H9 (cell line): ENCODE measurements at regions not wholly inside any gene's neighbourhood (a gene's known extent, or its start where the extent isn't known, plus 50 kb on each side); places are given as distances from the start of the nearest gene placed in this dataset.

Experiments
- DNase-seq: peaks from one replicate; pipeline ENCODE4 v3.0.0-alpha.2; 2017
- H2AFZ ChIP-seq: one replicate; pipeline ENCODE4 v1.6.1; 2013; ENCODE audit warnings: mild to moderate bottlenecking, low read length, control low read depth, moderate library complexity
- H2AK5ac ChIP-seq: 2 replicates; pipeline ENCODE4 v1.6.1; 2013; ENCODE audit warnings: low read length, control low read depth, mixed read lengths; ENCODE audit not compliant: insufficient read length
- H2BK120ac ChIP-seq: one replicate; pipeline ENCODE4 v1.6.1; 2013; ENCODE audit warnings: low read depth, mild to moderate bottlenecking, low read length, control low read depth, inconsistent platforms; ENCODE audit not compliant: poor library complexity, severe bottlenecking
- H2BK12ac ChIP-seq: 2 replicates; pipeline ENCODE4 v1.6.1; 2013; ENCODE audit warnings: low read length, control low read depth, mixed read lengths, low read depth; ENCODE audit not compliant: insufficient read length
- H2BK15ac ChIP-seq: 2 replicates; pipeline ENCODE4 v1.6.1; 2013; ENCODE audit warnings: low read depth, low read length, control low read depth
- H2BK20ac ChIP-seq: one replicate; pipeline ENCODE4 v1.6.1; 2013; ENCODE audit warnings: low read depth, mild to moderate bottlenecking, low read length, control low read depth, inconsistent platforms; ENCODE audit not compliant: poor library complexity, severe bottlenecking
- H2BK5ac ChIP-seq: 2 replicates; pipeline ENCODE4 v1.6.1; 2013; ENCODE audit warnings: low read length, control low read depth, mixed read lengths; ENCODE audit not compliant: insufficient read length
- H3K14ac ChIP-seq: 2 replicates; pipeline ENCODE4 v1.6.1; 2013; ENCODE audit warnings: low read length, control low read depth; ENCODE audit not compliant: insufficient read depth
- H3K18ac ChIP-seq: 2 replicates; pipeline ENCODE4 v1.6.1; 2013; ENCODE audit warnings: low read depth, mild to moderate bottlenecking, mixed read lengths, low read length, control low read depth; ENCODE audit not compliant: insufficient read length
- H3K23ac ChIP-seq: 2 replicates; pipeline ENCODE4 v1.6.1; 2013; ENCODE audit warnings: low read length, control low read depth, mixed read lengths, low read depth; ENCODE audit not compliant: insufficient read length
- H3K23me2 ChIP-seq: 2 replicates; pipeline ENCODE4 v1.6.1; 2013; ENCODE audit warnings: low read depth, mild to moderate bottlenecking, mixed read lengths, low read length, control low read depth; ENCODE audit not compliant: insufficient read length, poor library complexity, severe bottlenecking
- H3K27ac ChIP-seq: 2 replicates; pipeline ENCODE4 v1.5.1; 2013; ENCODE audit warnings: low read length, control low read depth, mixed read lengths, low read depth; ENCODE audit not compliant: insufficient read length
- H3K27me3 ChIP-seq: 2 replicates; pipeline ENCODE4 v1.6.1; 2013; ENCODE audit warnings: low read length, control low read depth, inconsistent platforms; ENCODE audit not compliant: insufficient read depth
- H3K4ac ChIP-seq: 2 replicates; pipeline ENCODE4 v1.6.1; 2013; ENCODE audit warnings: low read depth, mild to moderate bottlenecking, control low read depth, inconsistent platforms, low read length, moderate library complexity
- H3K4me1 ChIP-seq: 2 replicates; pipeline ENCODE4 v1.6.1; 2013; ENCODE audit warnings: low read length, control low read depth, inconsistent platforms; ENCODE audit not compliant: insufficient read depth
- H3K4me2 ChIP-seq: 2 replicates; pipeline ENCODE4 v1.6.1; 2013; ENCODE audit warnings: low read length, control low read depth, mixed read lengths; ENCODE audit not compliant: insufficient read length, insufficient read depth
- H3K56ac ChIP-seq: 2 replicates; pipeline ENCODE4 v1.6.1; 2013; ENCODE audit warnings: low read depth, mild to moderate bottlenecking, mixed read lengths, low read length, control low read depth; ENCODE audit not compliant: insufficient read length
- H3K79me1 ChIP-seq: 2 replicates; pipeline ENCODE4 v1.6.1; 2013; ENCODE audit warnings: low read depth, mild to moderate bottlenecking, moderate library complexity, low read length, control low read depth, inconsistent platforms; ENCODE audit not compliant: insufficient read depth, poor library complexity, severe bottlenecking
- H3K79me2 ChIP-seq: 2 replicates; pipeline ENCODE4 v1.6.1; 2013; ENCODE audit warnings: low read length, control low read depth, inconsistent platforms; ENCODE audit not compliant: insufficient read depth
- H3K9ac ChIP-seq: 2 replicates; pipeline ENCODE4 v1.6.1; 2013; ENCODE audit warnings: low read length, control low read depth, mixed read lengths; ENCODE audit not compliant: insufficient read length; ENCODE audit errors: extremely low read depth
- H3K9me3 ChIP-seq: one replicate; pipeline ENCODE4 v1.6.1; 2013; ENCODE audit warnings: low read depth, low read length, inconsistent platforms; ENCODE audit not compliant: control insufficient read depth
- H3T11ph ChIP-seq: one replicate; pipeline ENCODE4 v1.6.1; 2013; ENCODE audit warnings: mild to moderate bottlenecking, low read length, control low read depth, inconsistent platforms
- H4K20me1 ChIP-seq: one replicate; pipeline ENCODE4 v1.6.1; 2013; ENCODE audit not compliant: control insufficient read depth, insufficient read length, insufficient read depth
- H4K5ac ChIP-seq: 2 replicates; pipeline ENCODE4 v1.6.1; 2013; ENCODE audit warnings: low read depth, mild to moderate bottlenecking, mixed read lengths, low read length, control low read depth; ENCODE audit not compliant: insufficient read length
- H4K8ac ChIP-seq: replicated peaks from 2 replicates; pipeline ENCODE4 v1.6.1; 2013; ENCODE audit warnings: low read length, control low read depth, mixed read lengths, low read depth; ENCODE audit not compliant: insufficient read length
- H4K91ac ChIP-seq: 2 replicates; pipeline ENCODE4 v1.6.1; 2013; ENCODE audit warnings: low read depth, mild to moderate bottlenecking, moderate library complexity, mixed read lengths, low read length, control low read depth; ENCODE audit not compliant: insufficient read length
- H3K27ac Mint-ChIP-seq, 3 experiments: 2 replicates in 2 of 3; 3 replicates in 1 of 3; pipeline ENCODE4 v1.8.0; 2020 to 2021; ENCODE audit warnings: mixed read lengths in 3 of 3, mild to moderate bottlenecking in 1 of 3, moderate library complexity in 1 of 3
- H3K27me3 Mint-ChIP-seq: 2 replicates; pipeline ENCODE4 v1.8.0; 2021; ENCODE audit warnings: low read depth, mild to moderate bottlenecking, moderate library complexity, mixed read lengths
- H3K36me3 Mint-ChIP-seq, 3 experiments: 2 replicates in 2 of 3; 3 replicates in 1 of 3; pipeline ENCODE4 v1.8.0; 2020 to 2021; ENCODE audit warnings: low read depth in 3 of 3, mixed read lengths in 3 of 3; ENCODE audit not compliant: insufficient read depth in 1 of 3
- H3K4me1 Mint-ChIP-seq, 2 experiments: 2 replicates each; pipeline ENCODE4 v1.8.0; 2020; ENCODE audit warnings: mixed read lengths in 2 of 2
- H3K4me3 Mint-ChIP-seq, 2 experiments: 2 replicates in 1 of 2; 3 replicates in 1 of 2; pipeline ENCODE4 v1.8.0; 2020 to 2021; ENCODE audit warnings: mild to moderate bottlenecking in 2 of 2, mixed read lengths in 2 of 2, moderate library complexity in 1 of 2
- H3K9me3 Mint-ChIP-seq, 2 experiments: 2 replicates in 1 of 2; 3 replicates in 1 of 2; pipeline ENCODE4 v1.8.0; 2020; ENCODE audit warnings: mild to moderate bottlenecking in 2 of 2, mixed read lengths in 2 of 2, moderate library complexity in 1 of 2
- WGBS: extraction: QIAGEN DNeasy Blood & Tissue Kit; methylation state at CpG from one replicate; pipeline ENCODE4 v1.1.7; 2013; ENCODE audit warnings: missing lambda C conversion rate, low lambda C conversion rate, mixed read lengths; ENCODE audit not compliant: insufficient read length; ENCODE audit errors: extremely low coverage; 5-methylcytosine and 5-hydroxymethylcytosine counted together
- TF ChIP-seq, protein P1 (sequence below): fragments of 200-600 bp; sonication (generic); conservative IDR thresholded peaks from 3 replicates; pipeline ENCODE4 v1.8.0; 2021; ENCODE audit warnings: antibody characterized with exemption, mild to moderate bottlenecking

DNA sequence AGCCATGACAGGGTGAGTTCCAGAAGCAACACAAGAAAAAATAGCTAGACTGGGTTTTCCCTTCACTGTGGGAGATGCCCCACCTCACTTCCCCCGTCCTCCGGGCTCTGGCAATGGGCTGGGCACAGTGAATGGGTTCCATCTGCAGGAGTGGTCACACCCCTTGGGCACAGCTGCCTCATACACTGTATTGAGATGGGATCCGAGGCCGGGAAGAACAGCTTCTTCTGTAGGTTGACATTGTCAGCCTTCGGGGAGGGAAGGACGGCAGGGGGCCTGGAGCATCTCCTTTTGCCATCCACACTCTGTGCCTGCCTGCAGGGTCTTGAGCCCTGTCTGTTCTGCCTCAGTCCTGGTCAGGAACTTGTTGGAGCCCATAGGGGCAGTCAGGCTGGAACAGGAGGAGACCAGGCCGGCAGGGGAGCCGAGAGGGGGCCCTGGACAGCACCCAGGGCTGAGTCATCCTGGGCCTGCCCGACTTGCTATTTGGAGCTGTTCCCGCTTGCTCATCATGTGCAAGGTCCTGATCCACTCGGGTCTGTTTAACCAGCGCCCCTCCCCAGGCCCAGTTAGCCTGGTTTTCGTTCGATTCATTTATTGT is 286.7 kb downstream of the SEC14L1 start:
- Histone ChIP-seq H4K5ac (no peak overlapping the region), H3K27me3 (no peaks in the 10 kb centered on the region), H3K79me2 (no peaks in the 10 kb centered on the region; the same call in 1 of the 2 replicates), H3K9me3 (no peaks in the 10 kb centered on the region), H3K27ac (no peak overlapping the region), H2BK120ac (no peak overlapping the region), H3K23ac (no peak overlapping the region), H3K18ac (no peak overlapping the region), H2BK20ac (no peak overlapping the region), H3K4ac (no peak overlapping the region), H3K4me1 (peaks cover 6% of the 10 kb centered on the region; the same call in 1 of the 2 replicates), H4K91ac (no peak overlapping the region), H3K23me2 (no peaks in the 10 kb centered on the region), H4K20me1 (peaks cover 2% of the 10 kb centered on the region), H3K9ac (no peak overlapping the region), H3K4me2 (no peak overlapping the region), H2AK5ac (no peak overlapping the region), H2BK15ac (no peak overlapping the region), H2AFZ (no peak overlapping the region), H2BK12ac (no peak overlapping the region), H3K79me1 (no peaks in the 10 kb centered on the region), H3T11ph (no peak overlapping the region), H4K8ac (no peak overlapping the region), H3K14ac (no peak overlapping the region), H3K56ac (no peak overlapping the region), H2BK5ac (no peak overlapping the region)
- WGBS: no CpG with 5 or more reads among the region's 14 CpGs
- no peaks in the 10 kb centered on the region for H3K27me3 Mint-ChIP-seq
- TF ChIP-seq, protein P1, sequence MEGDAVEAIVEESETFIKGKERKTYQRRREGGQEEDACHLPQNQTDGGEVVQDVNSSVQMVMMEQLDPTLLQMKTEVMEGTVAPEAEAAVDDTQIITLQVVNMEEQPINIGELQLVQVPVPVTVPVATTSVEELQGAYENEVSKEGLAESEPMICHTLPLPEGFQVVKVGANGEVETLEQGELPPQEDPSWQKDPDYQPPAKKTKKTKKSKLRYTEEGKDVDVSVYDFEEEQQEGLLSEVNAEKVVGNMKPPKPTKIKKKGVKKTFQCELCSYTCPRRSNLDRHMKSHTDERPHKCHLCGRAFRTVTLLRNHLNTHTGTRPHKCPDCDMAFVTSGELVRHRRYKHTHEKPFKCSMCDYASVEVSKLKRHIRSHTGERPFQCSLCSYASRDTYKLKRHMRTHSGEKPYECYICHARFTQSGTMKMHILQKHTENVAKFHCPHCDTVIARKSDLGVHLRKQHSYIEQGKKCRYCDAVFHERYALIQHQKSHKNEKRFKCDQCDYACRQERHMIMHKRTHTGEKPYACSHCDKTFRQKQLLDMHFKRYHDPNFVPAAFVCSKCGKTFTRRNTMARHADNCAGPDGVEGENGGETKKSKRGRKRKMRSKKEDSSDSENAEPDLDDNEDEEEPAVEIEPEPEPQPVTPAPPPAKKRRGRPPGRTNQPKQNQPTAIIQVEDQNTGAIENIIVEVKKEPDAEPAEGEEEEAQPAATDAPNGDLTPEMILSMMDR: no peak
- no peak overlapping the region for H3K4me3 Mint-ChIP-seq
- DNase-seq: no peak
- H3K27ac Mint-ChIP-seq: peak overlapping the region in 2 of 3 experiments; percentile 61 to 76; a peak in 2 of 7 replicates
- no peaks in the 10 kb centered on the region for H3K9me3 Mint-ChIP-seq
- H3K36me3 Mint-ChIP-seq: peaks cover 0 to 2% (median 0%) of the 10 kb centered on the region in 3 experiments; a peak in 2 of 7 replicates
- H3K4me1 Mint-ChIP-seq: peaks cover 39 to 71% of the 10 kb centered on the region in 2 experiments
